ENCODE measurements at regions not wholly inside any gene's neighbourhood (a gene's known extent, or its start where the extent isn't known, plus 50 kb on each side); places are given as distances from the start of the nearest gene placed in this dataset.

- no peak overlapping the region for H3K4me3 ChIP-seq
- no peak for DNase-seq (ENCODE audit: low spot score in 2 of 2)
- H3K27me3 ChIP-seq (ENCODE audit: low read depth) = no peaks in the 10 kb centered on the region
- H3K4me1 ChIP-seq = no peaks in the 10 kb centered on the region
- no peaks in the 10 kb centered on the region for H3K9me3 ChIP-seq
- in situ Hi-C loops (cut with MboI; ENCODE audit: low sequenced_read_pairs) = no loop called here
- H3K36me3 ChIP-seq (replicated peaks) = no peaks in the 10 kb centered on the region
Measured at GRCh38 chr10:8499752-8500390, 445.4 kb downstream of the GATA3 start.

GRCh38 chr10:8502573-8502972 lies 448.1 kb downstream of the GATA3 start:
- Histone ChIP-seq H3K27me3 (ENCODE audit: low read depth) (no peaks in the 10 kb centered on the region), H3K4me3 (no peak overlapping the region), H3K4me1 (no peaks in the 10 kb centered on the region), H3K36me3 (replicated peaks) (no peaks in the 10 kb centered on the region), H3K9me3 (no peaks in the 10 kb centered on the region)
- in situ Hi-C loops (cut with MboI; ENCODE audit: low sequenced_read_pairs) = no loop called here
- no peak for DNase-seq (ENCODE audit: low spot score in 2 of 2)

DNA sequence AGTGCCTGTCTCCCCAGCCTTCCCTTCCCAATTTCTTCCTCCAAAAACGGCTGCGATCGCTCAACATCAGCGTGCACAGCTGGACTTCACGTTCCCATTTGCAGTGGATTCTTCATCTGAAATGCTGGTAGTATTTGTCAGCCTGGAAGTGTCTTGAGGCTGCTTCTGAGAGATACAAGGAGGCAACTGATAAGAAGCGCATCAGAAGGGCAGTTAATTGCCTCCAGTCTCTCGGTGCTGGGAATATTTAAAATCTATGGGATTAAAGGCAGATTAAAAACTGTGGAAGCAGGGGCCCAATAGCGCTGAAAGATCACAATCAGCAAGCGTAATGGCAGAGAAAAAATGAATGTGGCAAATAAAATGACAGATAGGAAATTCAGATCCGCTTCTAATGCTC lies 450.0 kb downstream of the GATA3 start:
- Histone ChIP-seq H3K4me3 (no peak overlapping the region), H3K27me3 (ENCODE audit: low read depth) (no peaks in the 10 kb centered on the region), H3K4me1 (no peaks in the 10 kb centered on the region), H3K9me3 (no peaks in the 10 kb centered on the region), H3K36me3 (replicated peaks) (no peaks in the 10 kb centered on the region)
- in situ Hi-C loops (cut with MboI; ENCODE audit: low sequenced_read_pairs) = no loop called here
- DNase-seq (ENCODE audit: low spot score in 2 of 2) = no peak

DNA sequence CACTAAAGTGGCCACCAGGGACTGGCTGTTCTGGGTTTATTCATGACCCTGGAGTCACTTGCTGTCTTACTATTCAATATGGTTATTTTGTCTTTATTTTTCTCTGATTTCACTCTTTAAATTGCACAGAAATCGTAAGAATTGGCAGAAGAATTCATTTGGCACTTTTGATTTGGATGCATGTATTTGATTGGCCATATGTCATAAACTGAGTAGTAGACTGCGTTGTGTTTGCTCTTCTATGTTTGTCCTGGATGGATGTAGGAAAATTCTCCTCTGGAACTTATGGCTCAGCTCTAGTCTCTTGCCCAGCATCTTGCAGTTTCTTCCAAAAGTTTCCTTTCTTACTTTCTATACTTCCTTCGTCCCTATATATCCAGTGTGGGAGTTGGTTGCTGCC lies 452.7 kb downstream of the GATA3 start:
- no peaks in the 10 kb centered on the region for H3K9me3 ChIP-seq
- no peaks in the 10 kb centered on the region for H3K4me1 ChIP-seq
- in situ Hi-C loops (cut with MboI; ENCODE audit: low sequenced_read_pairs) = no loop called here
- H3K4me3 ChIP-seq = no peak overlapping the region
- H3K27me3 ChIP-seq (ENCODE audit: low read depth) = no peaks in the 10 kb centered on the region
- no peak for DNase-seq (ENCODE audit: low spot score in 2 of 2)
- H3K36me3 ChIP-seq (replicated peaks) = no peaks in the 10 kb centered on the region

DNA sequence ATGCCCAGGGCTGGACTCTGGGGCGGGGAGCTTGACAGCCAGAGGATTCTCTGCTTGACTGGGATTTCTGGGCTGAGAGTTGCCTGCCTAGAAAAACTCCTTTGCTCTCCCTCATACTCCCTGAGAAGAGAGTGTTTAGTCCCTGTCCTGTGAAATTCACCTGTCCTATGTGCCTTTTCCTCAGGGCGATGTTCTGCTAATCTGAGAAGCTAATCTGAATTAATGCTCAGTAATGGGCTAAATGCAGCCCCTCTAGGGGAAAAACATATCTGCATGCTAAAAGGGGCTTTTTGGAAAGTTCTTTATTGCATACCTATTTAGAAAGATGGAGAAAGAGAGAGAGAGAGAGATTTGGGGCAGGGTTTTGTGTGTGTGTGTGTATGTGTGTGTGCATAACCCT lies 454.4 kb downstream of the GATA3 start:
- H3K36me3 ChIP-seq (replicated peaks) = no peaks in the 10 kb centered on the region
- no peak for DNase-seq (ENCODE audit: low spot score in 2 of 2)
- H3K27me3 ChIP-seq (ENCODE audit: low read depth) = no peaks in the 10 kb centered on the region
- no peaks in the 10 kb centered on the region for H3K9me3 ChIP-seq
- in situ Hi-C loops (cut with MboI; ENCODE audit: low sequenced_read_pairs) = no loop called here
- H3K4me1 ChIP-seq = no peaks in the 10 kb centered on the region
- H3K4me3 ChIP-seq = no peak overlapping the region

- no peaks in the 10 kb centered on the region for H3K36me3 ChIP-seq (replicated peaks)
- no peak for DNase-seq (ENCODE audit: low spot score in 2 of 2)
- no peaks in the 10 kb centered on the region for H3K9me3 ChIP-seq
- H3K27me3 ChIP-seq (ENCODE audit: low read depth) = no peaks in the 10 kb centered on the region
- in situ Hi-C loops (cut with MboI; ENCODE audit: low sequenced_read_pairs) = no loop called here
- no peaks in the 10 kb centered on the region for H3K4me1 ChIP-seq
- H3K4me3 ChIP-seq = no peak overlapping the region
Measured at GRCh38 chr10:8510471-8510870, 456.0 kb downstream of the GATA3 start.

- DNase-seq (ENCODE audit: low spot score in 2 of 2) = no peak
- Histone ChIP-seq H3K27me3 (ENCODE audit: low read depth) (no peaks in the 10 kb centered on the region), H3K4me1 (no peaks in the 10 kb centered on the region), H3K4me3 (no peak overlapping the region), H3K36me3 (replicated peaks) (no peaks in the 10 kb centered on the region), H3K9me3 (no peaks in the 10 kb centered on the region)
- in situ Hi-C loops (cut with MboI; ENCODE audit: low sequenced_read_pairs) = no loop called here
Measured at GRCh38 chr10:8511026-8511425, 456.5 kb downstream of the GATA3 start.

GRCh38 chr10:8513155-8514147 lies 459.0 kb downstream of the GATA3 start:
- H3K9me3 ChIP-seq = no peaks in the 10 kb centered on the region
- H3K4me3 ChIP-seq = no peak overlapping the region
- no peaks in the 10 kb centered on the region for H3K4me1 ChIP-seq
- no peaks in the 10 kb centered on the region for H3K27me3 ChIP-seq (ENCODE audit: low read depth)
- H3K36me3 ChIP-seq (replicated peaks) = no peaks in the 10 kb centered on the region
- no peak for DNase-seq (ENCODE audit: low spot score in 2 of 2)
- in situ Hi-C loops (cut with MboI; ENCODE audit: low sequenced_read_pairs) = no loop called here

DNA sequence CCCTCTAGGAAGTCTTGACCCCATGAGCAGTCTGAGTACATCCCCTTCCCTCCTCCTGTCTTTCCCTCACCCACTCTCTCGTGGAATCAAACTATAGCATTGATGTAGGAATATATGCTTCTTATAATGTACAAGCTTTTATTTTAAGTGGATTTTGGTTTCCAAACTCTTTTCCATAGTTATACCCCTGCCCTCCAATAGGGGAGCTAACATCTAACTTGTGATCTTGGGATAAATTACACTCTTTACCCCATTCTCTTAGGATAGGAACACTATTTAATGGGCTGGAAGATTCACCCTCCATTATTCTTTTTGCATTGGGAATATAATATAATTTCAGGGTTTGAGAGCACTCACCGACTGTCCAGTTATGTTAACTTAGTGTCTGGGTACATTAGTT lies 465.9 kb downstream of the GATA3 start:
- in situ Hi-C loops (cut with MboI; ENCODE audit: low sequenced_read_pairs) = no loop called here
- DNase-seq (ENCODE audit: low spot score in 2 of 2) = no peak
- no peaks in the 10 kb centered on the region; the same call in 1 of the 2 replicates for H3K9me3 ChIP-seq

GRCh38 chr10:8527773-8528172 lies 473.3 kb downstream of the GATA3 start:
- H3K9me3 ChIP-seq = no peaks in the 10 kb centered on the region; the same call in 1 of the 2 replicates
- no peaks in the 10 kb centered on the region for H3K4me1 ChIP-seq
- no peaks in the 10 kb centered on the region for H3K36me3 ChIP-seq (replicated peaks)
- H3K27me3 ChIP-seq (ENCODE audit: low read depth) = no peaks in the 10 kb centered on the region
- no peak overlapping the region for H3K4me3 ChIP-seq
- in situ Hi-C loops (cut with MboI; ENCODE audit: low sequenced_read_pairs) = no loop called here
- no peak for DNase-seq (ENCODE audit: low spot score in 2 of 2)

More for the DNA sequence above, 465.9 kb downstream of the GATA3 start:
- Histone ChIP-seq H3K4me3 (no peak overlapping the region), H3K27me3 (ENCODE audit: low read depth) (no peaks in the 10 kb centered on the region), H3K4me1 (no peaks in the 10 kb centered on the region), H3K36me3 (replicated peaks) (no peaks in the 10 kb centered on the region)

DNA sequence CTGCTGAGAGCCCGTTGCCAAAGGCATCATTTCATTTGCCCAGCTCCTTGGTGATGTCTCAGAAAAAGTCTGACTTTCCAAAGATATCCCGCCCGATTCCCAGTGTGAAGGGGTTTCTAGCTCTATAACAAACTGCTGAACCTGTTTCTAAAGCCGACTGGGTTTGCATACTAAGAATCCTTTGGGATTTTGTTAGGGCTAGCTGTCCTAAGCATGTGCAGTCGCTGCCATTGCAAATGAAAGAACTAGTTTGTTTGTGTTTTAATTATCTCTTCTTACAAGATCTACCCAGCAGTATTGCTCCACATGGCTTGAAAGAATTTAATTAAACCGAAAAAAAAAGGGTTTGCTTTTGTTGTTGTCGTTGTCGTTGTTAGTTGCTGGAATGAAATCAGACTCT lies 476.6 kb downstream of the GATA3 start:
- H3K27me3 ChIP-seq (ENCODE audit: low read depth) = no peaks in the 10 kb centered on the region
- no peaks in the 10 kb centered on the region for H3K4me1 ChIP-seq
- no peaks in the 10 kb centered on the region for H3K36me3 ChIP-seq (replicated peaks)
- in situ Hi-C loops (cut with MboI; ENCODE audit: low sequenced_read_pairs) = no loop called here
- no peak overlapping the region for H3K4me3 ChIP-seq
- H3K9me3 ChIP-seq = no peaks in the 10 kb centered on the region
- DNase-seq (ENCODE audit: low spot score in 2 of 2) = no peak

DNA sequence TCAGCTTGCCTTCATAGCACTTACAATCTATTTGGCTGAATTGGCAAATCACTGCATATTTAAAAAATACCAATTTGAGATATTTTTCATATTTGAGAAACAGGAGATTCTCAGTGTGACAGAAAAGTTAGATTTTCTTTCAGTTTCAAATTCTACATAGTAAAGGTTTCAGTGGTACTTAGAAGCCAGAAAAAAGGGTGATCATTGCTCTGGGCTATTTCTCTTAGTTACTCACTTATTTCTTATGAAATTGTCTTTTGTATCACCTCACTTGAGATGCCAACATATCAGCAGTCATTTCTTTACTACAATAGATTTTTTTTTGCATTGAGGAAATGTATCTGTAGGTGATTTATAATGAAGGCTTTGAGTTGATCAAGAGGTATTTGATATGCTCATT lies 478.2 kb downstream of the GATA3 start:
- in situ Hi-C loops (cut with MboI; ENCODE audit: low sequenced_read_pairs) = no loop called here

GRCh38 chr10:8533462-8533861 lies 479.0 kb downstream of the GATA3 start:
- Histone ChIP-seq H3K9me3 (no peaks in the 10 kb centered on the region), H3K27me3 (ENCODE audit: low read depth) (no peaks in the 10 kb centered on the region), H3K36me3 (replicated peaks) (no peaks in the 10 kb centered on the region), H3K4me3 (no peak overlapping the region), H3K4me1 (no peaks in the 10 kb centered on the region)
- no peak for DNase-seq (ENCODE audit: low spot score in 2 of 2)
- in situ Hi-C loops (cut with MboI; ENCODE audit: low sequenced_read_pairs) = no loop called here

More for the DNA sequence above, 478.2 kb downstream of the GATA3 start:
- Histone ChIP-seq H3K27me3 (ENCODE audit: low read depth) (no peaks in the 10 kb centered on the region), H3K4me3 (no peak overlapping the region), H3K4me1 (no peaks in the 10 kb centered on the region), H3K9me3 (no peaks in the 10 kb centered on the region), H3K36me3 (replicated peaks) (no peaks in the 10 kb centered on the region)
- DNase-seq (ENCODE audit: low spot score in 2 of 2) = no peak

DNA sequence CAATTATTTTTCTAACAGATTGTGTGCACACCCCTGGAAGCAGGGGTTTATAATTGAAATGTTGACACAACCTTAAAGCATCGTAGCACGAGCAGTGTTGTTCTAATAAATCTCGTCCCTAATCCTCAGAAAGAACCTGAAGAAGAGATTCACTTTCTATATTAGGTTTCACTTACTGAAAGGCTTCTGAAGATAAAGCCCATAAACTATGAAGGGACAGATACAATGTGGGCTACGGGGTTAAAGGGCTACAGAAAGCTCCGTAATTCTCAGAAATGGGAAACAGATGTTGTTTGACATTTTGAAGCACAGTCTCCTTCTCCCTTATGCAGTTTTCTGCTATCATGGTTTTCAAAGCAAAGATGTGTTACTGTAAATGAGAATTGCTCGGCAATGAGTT lies 479.6 kb downstream of the GATA3 start:
- no peak for DNase-seq (ENCODE audit: low spot score in 2 of 2)
- in situ Hi-C loops (cut with MboI; ENCODE audit: low sequenced_read_pairs) = no loop called here
- Histone ChIP-seq H3K36me3 (replicated peaks) (no peaks in the 10 kb centered on the region), H3K4me1 (no peaks in the 10 kb centered on the region), H3K4me3 (no peak overlapping the region), H3K27me3 (ENCODE audit: low read depth) (no peaks in the 10 kb centered on the region), H3K9me3 (no peaks in the 10 kb centered on the region)

Measured in HAP-1 (cell line).